ENCODE measurements at regions not wholly inside any gene's neighbourhood (a gene's known extent, or its start where the extent isn't known, plus 50 kb on each side); places are given as distances from the start of the nearest gene placed in this dataset.
"Not testable (repeated sequence)": the region's sequence is repeated elsewhere in the genome, so short reads cannot be mapped to it uniquely, and the experiment has no call there.

- DNase-seq (ENCODE audit: low spot score) = no peak
Measured at GRCh38 chr3:22318325-22318724, 567.3 kb upstream of the ZNF385D start.

DNA sequence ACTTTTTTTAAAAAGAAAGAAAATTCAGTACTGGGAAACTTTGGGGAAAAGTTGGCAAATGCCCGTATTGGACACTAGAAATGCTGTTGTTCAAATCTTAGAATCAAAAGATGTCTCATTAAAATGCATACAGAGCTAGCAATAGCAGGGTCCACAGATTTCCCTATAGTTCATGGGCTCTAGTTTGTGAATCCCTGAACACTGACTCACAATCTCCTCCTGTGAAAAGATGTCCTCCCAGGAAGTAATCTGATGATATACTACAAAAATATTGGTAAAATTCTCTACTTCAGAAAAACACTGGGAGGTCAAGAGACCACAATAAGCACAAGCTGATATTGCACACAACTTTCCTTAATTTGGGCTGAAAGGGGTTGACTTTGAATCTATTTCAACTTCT lies 568.4 kb upstream of the ZNF385D start:
- DNase-seq (ENCODE audit: low spot score) = no peak

- no peak for DNase-seq (ENCODE audit: low spot score)
Measured at GRCh38 chr3:22322861-22323260, 571.9 kb upstream of the ZNF385D start.

DNA sequence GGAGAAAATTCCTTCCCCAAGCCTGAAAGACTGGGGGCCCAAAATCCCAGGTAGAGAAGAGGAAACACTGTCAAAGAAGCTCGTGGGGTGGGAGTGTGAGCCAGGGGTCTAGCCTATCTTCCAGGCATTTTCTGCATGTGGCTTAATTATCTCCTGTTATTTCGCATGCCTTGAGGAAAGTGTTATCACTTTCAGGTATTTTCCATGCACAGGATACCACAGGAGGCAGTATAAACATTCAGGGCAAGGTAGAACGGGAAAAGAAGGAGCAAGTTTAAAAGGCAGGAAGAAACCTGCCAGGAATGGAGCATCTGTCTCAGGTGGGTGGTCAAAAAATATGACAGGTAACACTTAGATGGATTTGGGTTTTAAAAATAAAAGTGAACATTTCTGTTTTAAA lies 575.3 kb upstream of the ZNF385D start:
- no peak for DNase-seq (ENCODE audit: low spot score)

DNA sequence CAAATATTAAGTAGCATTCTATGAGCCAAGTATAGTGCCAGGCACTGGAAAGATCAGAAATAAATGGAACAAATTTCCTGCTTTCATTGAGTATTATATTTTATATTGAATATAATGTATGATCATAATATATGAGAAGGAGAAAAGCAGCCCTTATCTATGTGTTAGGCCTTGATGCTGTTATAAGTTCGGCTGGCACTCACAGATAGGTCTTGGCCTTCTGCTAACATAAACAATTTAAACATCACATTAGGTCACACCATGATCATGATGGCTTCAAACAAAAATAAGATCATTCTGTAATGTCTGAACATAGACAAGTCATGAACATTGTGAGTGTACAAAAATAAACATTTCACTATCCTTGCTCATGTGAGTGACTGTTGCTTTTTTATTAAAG lies 584.0 kb upstream of the ZNF385D start:
- DNase-seq (ENCODE audit: low spot score) = no peak

DNA sequence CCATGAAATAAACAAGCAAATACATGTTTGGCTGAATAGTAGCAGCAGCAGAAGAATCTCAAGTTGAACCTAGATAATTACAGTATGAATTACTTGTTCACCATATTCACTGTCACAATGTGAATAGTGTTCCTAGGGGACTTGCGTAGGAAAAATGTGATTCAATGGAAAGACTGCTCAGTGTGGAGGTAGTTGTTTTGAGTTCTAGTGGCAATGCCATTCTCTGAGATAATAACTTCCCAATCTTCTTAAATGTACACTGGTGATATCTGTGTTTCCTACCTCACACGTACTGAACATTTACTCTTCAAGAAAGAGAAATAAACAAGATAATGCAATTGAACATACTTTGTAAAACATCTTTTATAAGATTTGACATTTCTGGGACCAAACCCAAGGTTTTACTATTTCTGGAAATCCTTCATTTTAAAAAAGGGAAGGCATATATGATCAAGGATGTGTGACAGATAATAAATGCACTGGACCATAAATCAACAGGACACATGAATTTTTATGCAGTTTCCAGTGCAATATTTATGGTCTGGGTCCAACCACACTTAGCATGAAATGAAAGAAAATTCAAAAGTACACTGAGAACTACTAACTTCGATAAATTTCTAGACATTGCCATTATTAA lies 598.3 kb upstream of the ZNF385D start:
- DNase-seq (ENCODE audit: low spot score) = no peak

DNA sequence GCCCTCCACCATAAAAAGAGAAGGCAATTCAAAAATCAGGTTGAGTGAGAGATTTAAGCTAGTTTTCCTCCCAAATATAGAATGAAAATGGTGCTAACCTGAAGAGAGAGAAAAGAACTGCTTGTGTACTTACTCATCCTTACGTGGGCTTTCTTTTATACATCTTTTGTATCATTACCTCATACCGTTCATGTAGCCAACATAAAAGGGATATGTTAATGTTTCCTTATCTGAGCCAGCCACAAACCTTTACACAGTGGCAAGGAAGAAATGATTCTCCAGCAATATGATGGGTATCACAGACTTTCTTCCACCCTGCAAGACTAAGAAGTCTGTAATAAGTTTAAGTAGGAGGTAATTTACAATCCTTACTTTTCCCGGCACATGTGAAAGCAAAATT lies 600.8 kb upstream of the ZNF385D start:
- no peak for DNase-seq (ENCODE audit: low spot score)

- no peak for DNase-seq (ENCODE audit: low spot score)
Measured at GRCh38 chr3:22353126-22353525, 602.1 kb upstream of the ZNF385D start.

DNA sequence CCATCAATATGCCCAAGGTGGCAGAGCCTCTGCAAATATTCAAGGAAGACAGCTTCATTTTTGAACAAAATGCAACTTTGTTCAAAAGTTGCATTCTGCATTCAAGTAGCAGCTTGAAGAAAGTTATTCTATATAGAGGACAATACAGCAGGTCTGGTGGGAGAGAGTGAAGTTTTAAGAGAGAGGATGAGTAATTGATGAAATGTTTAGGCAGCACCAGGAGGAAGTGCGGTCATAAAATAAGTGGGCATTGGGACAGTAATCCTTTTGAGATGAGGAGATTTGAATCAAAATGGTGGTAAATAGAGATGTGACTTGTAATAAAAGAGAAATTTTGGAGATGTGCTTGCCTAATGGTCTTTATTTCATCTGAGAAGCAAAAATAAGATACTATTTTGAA lies 607.3 kb upstream of the ZNF385D start:
- DNase-seq (ENCODE audit: low spot score) = no peak

- DNase-seq (ENCODE audit: low spot score) = no peak
Measured at GRCh38 chr3:22360164-22360563, 609.2 kb upstream of the ZNF385D start.

DNA sequence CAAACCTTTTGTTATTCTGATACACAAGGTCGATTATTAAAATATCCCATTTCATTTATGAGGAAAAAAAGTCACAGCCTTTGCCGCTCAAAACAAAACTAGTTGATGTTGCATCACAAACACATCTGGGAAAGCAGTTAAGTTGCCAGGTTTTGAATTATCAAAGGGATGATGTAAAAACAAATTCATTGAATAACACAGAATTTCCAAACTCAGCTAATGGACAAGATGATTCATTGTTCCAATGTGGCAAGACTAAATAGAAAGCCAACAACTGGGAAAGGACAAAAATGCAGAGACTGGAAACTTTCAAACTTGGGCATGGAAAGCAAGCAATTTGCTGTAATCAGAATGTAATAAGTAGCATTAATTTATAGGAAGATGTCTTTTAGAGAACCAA lies 610.0 kb upstream of the ZNF385D start:
- no peak for DNase-seq (ENCODE audit: low spot score)

DNA sequence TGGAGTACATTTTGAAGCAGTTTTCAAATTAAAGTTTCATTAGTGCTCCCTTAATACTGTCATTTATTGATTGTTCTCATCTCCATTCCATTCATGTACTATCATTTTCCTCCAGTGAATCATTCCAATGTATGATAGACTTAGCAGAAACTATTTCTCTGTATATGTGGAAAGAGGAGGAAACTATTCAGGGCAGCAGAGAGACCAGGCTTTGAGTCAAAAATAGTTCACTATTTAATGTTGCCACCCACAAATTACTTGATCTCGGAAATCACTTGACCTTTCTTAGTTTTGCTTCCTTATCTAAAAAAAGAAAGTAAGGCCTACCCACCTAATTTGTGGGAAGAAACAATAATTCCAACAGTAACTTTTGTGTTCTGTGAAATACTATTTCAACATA lies 610.5 kb upstream of the ZNF385D start:
- no peak for DNase-seq (ENCODE audit: low spot score)

DNA sequence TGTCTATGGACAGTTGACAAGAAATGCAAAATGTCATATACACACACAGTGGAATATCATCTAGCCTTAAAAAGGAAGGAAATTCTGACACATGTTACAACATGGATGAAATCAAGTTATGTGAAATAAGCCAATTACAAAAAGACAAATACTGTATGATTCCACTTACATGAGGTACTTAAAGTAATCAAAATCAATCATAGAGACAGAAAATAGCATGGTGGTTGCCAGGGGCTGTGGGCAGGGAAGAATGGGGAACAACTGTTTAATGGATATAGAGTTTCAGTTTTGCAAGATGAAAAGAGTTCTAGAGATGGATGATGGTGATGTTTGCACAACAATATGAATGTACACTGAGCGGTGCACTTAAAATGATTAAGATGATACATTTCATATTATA lies 613.8 kb upstream of the ZNF385D start:
- DNase-seq (ENCODE audit: low spot score) = no peak

- no peak for DNase-seq (ENCODE audit: low spot score)
Measured at GRCh38 chr3:22366781-22367180, 615.8 kb upstream of the ZNF385D start.

DNA sequence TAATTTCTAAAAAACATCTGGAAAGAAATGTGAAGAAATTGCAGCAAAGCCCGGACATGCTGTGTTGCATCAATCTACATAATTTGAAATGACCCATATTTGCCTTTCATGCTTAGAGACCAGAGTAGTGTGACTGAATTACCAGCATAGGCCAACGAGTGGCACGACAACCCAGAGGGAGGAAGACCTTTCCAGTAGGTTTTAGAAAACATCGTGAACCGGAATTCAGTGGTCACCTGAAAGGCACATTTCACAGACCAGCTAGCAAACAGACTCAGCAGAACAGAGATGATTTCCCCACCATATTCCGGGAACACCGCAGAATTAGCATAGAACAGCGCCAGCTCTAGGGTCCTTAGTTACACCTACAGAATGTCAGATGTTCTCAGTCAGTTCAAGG lies 620.0 kb upstream of the ZNF385D start:
- no peak for DNase-seq (ENCODE audit: low spot score)

GRCh38 chr3:22371607-22372291 lies 620.7 kb upstream of the ZNF385D start:
- peak; percentile 15 for DNase-seq (ENCODE audit: low spot score)

GRCh38 chr3:22372292-22373062 lies 621.5 kb upstream of the ZNF385D start:
- peak; percentile 53 for DNase-seq (ENCODE audit: low spot score)

DNA sequence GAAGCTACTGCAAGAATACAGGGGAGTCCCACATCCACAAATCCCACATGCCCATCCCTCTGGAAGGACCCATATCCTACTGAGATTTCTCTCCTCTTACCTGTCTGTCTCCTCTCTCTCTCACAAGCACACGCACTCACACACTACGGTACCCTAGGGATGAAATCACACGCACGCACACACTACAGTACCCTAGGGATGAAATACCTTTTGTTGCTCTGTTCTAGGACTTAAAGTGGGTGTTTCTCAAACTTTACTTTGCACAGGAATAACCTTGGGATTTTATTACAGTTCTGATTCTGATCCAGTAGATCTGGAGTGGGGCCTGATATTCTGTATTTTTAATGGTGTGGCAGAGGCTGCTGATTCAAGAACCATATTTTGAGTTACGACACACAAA lies 622.2 kb upstream of the ZNF385D start:
- no peak for DNase-seq (ENCODE audit: low spot score)

- DNase-seq (ENCODE audit: low spot score) = no peak
Measured at GRCh38 chr3:22373827-22374226, 622.8 kb upstream of the ZNF385D start.

GRCh38 chr3:22377421-22377820 lies 626.4 kb upstream of the ZNF385D start:
- no peak for DNase-seq (ENCODE audit: low spot score)

DNA sequence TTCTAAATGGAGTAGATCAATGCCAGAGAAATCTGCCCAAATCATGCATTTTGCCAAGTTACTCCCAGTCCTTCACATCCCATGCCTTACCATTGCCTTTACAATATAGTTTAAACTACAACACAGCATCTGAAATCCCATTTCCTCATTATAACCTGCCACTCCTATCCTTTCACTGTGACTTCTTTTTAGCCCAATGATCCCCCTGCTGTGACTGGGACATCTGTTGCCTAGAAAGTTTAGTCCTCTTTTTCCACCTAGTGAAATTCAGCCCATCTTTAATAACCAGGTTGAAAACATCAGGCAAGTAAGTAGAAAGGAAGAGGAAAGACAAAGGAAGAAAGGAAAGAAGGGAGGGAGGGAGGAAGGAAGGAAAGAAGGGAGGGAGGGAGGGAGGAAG lies 627.9 kb upstream of the ZNF385D start:
- DNase-seq (ENCODE audit: low spot score) = no peak

GRCh38 chr3:22380253-22380652 lies 629.2 kb upstream of the ZNF385D start:
- DNase-seq (ENCODE audit: low spot score) = no peak

- DNase-seq (ENCODE audit: low spot score) = not testable (repeated sequence)
Measured at GRCh38 chr3:22381564-22381963, 630.6 kb upstream of the ZNF385D start.
